Bronchial epithelial cell (primary cell): ENCODE measurements at regions not wholly inside any gene's neighbourhood (a gene's known extent, or its start where the extent isn't known, plus 50 kb on each side); places are given as distances from the start of the nearest gene placed in this dataset.

Experiments used
- DNase-seq: peaks from one replicate; pipeline ENCODE4 v3.0.0-alpha.2; 2010; ENCODE audit warnings: low read depth
- FAIRE-seq: peaks from 2 replicates; lab custom pipeline; 2011; peaks lifted over from hg19 to GRCh38; lab: Jason Lieb, UNC
- H3K27me3 ChIP-seq: 2 replicates; pipeline ENCODE4 v1.5.1; 2011; ENCODE audit warnings: low read length; ENCODE audit not compliant: control insufficient read depth, insufficient read depth
- H3K36me3 ChIP-seq: 2 replicates; pipeline ENCODE4 v1.5.1; 2011; ENCODE audit warnings: low read length; ENCODE audit not compliant: control insufficient read depth, insufficient read depth
- H3K4me3 ChIP-seq: 2 replicates; pipeline ENCODE4 v1.5.1; 2011; ENCODE audit warnings: mild to moderate bottlenecking, low read depth, low read length, control low read depth
- TF ChIP-seq, protein P1 (sequence below): IDR thresholded peaks from 2 replicates; pipeline ENCODE4 v1.5.1; 2011; ENCODE audit warnings: mild to moderate bottlenecking, moderate library complexity, low read length, control low read depth, inconsistent platforms; ENCODE audit not compliant: insufficient read depth, severe bottlenecking

DNA sequence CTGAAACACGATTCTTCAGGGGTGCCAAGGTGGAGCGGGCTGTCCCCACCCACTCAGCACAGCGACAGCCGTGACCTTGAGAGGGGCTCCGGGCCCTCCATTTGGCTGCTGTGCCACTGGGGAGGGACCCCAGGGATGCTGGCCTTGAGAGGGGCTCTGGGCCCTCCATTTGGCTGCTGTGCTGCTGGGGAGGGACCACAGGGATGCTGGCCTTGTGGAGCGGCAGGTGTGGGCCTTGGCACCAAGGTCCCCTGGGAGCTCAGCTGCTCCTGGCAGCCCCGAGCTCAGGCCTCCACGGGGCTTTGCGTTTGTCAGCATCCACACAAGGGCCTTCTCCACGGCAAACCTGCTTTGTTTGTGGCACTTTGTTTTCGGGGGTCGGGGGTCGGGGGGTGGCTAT is 137.6 kb upstream of the LPCAT1 start:
- DNase-seq (no peak), FAIRE-seq (no peak)
- Histone ChIP-seq H3K4me3 (no peak overlapping the region), H3K36me3 (no peaks in the 10 kb centered on the region), H3K27me3 (peaks cover 12% of the 10 kb centered on the region)
- TF ChIP-seq, protein P1, sequence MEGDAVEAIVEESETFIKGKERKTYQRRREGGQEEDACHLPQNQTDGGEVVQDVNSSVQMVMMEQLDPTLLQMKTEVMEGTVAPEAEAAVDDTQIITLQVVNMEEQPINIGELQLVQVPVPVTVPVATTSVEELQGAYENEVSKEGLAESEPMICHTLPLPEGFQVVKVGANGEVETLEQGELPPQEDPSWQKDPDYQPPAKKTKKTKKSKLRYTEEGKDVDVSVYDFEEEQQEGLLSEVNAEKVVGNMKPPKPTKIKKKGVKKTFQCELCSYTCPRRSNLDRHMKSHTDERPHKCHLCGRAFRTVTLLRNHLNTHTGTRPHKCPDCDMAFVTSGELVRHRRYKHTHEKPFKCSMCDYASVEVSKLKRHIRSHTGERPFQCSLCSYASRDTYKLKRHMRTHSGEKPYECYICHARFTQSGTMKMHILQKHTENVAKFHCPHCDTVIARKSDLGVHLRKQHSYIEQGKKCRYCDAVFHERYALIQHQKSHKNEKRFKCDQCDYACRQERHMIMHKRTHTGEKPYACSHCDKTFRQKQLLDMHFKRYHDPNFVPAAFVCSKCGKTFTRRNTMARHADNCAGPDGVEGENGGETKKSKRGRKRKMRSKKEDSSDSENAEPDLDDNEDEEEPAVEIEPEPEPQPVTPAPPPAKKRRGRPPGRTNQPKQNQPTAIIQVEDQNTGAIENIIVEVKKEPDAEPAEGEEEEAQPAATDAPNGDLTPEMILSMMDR = no peak

DNA sequence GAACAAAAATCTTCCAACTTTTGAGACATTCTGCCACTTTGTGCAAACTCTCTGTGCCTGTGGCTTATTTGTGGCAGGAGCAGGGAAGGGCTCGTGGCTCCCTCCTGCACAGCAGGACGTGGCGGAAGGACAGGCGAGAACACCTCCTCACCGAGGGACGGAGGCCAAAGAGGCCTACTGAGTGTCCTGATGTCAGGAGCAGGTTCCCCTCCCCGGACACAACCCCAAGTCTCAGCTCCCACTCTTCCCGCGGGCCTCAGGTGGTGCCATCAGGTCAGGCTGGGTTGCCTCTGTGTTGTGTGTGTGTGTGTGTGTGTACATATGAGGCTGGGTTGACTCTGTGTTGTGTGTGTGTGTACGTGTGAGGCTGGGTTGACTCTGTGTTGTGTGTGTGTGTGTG is 136.8 kb upstream of the LPCAT1 start:
- TF ChIP-seq, protein P1 = no peak
- no peak overlapping the region for H3K4me3 ChIP-seq
- peaks cover 7% of the 10 kb centered on the region for H3K27me3 ChIP-seq
- DNase-seq (no peak), FAIRE-seq (no peak)
- H3K36me3 ChIP-seq = no peaks in the 10 kb centered on the region

DNA sequence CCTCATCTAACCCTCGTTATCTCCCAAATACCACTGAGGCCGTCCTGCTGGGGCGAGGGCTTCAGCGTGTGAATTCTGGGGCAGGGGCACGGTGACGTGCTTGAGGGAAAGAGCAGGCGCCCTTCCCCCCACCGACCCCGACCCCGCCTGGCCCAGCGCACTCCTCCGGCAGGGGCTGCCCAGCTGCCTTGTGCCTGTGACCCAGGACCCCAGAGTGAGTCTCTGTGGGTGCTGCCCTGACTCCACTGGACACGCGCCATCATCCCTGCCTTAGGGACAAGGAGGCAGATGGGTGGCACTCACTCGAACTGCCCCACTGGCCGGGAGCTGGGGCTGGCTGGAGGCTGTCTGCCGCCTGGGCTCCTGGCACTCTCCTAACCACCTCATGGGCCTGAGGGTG is 136.2 kb upstream of the LPCAT1 start:
- peaks cover 4% of the 10 kb centered on the region for H3K27me3 ChIP-seq
- H3K4me3 ChIP-seq = no peak overlapping the region
- FAIRE-seq (no peak), DNase-seq (no peak)
- TF ChIP-seq, protein P1 = no peak
- no peaks in the 10 kb centered on the region for H3K36me3 ChIP-seq

DNA sequence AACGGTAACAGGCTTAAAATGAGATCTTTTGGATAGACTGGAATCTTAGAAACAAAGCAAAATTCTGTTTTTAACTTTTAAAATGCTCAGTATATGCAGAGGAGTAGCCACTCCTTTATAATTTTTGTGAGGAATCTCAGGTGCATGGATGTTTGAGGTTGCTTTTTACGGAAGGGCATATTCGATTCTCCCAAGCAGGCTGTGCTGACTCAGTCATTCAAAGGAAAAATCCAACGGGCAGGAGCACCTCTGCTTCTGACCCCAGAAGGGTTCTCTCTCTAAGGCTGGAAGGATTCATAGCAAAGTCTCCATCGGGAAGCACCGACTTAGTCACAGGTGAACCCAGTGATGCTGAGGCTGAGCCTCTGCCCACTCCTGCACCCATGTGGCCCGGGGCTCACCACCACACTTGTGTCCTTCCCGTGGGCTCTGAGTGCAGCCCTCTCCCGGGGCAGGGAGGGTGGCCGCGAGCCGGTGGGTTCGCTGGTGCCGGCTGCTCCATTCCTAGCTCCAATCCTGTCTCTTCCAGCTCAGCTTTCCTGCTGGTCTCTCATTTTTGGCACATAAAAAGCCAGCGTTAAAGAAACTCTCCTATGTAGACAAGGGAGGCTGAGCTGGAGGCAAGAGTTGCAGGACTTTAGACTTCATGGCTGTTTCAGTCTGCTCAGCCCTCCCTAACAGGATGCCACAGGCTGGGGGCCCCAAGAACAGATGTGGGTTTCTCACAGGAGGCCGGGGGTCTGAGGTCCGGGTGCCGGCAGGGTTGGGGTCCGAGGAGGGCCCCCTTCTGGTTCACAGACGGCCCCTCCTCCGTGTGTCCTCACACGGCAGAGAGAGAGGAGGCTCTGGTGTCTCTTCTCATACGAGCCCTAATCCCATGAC is 135.6 kb upstream of the LPCAT1 start:
- Histone ChIP-seq H3K4me3 (no peak overlapping the region), H3K27me3 (peaks cover 4% of the 10 kb centered on the region), H3K36me3 (no peaks in the 10 kb centered on the region)
- FAIRE-seq (no peak), DNase-seq (no peak)
- TF ChIP-seq, protein P1 = no peak

DNA sequence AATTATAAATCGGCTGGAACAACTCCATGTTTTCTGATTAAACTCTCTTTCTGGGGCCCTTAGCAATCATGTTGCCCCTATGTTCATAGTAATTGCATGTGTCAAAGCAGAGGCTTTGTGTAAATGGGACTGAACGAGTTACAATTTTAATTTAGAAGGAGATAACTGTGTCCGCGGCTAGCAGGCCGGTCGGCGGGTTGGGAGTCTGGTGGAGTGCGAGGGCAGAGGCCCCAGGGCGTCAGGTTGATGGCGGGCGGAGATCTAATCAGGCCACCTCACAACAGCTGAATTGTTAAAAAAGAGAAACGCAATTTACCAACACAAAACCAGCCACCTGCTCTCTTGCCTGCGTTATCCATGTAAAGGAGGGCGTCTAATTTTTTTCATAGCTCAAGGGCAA is 134.9 kb upstream of the LPCAT1 start:
- FAIRE-seq = no peak
- no peak for DNase-seq
- TF ChIP-seq, protein P1 = no peak
- Histone ChIP-seq H3K4me3 (no peak overlapping the region), H3K36me3 (no peaks in the 10 kb centered on the region), H3K27me3 (peaks cover 4% of the 10 kb centered on the region)
